ENCODE measurements at regions not wholly inside any gene's neighbourhood (a gene's known extent, or its start where the extent isn't known, plus 50 kb on each side); places are given as distances from the start of the nearest gene placed in this dataset.
"Not testable (repeated sequence)": the region's sequence is repeated elsewhere in the genome, so short reads cannot be mapped to it uniquely, and the experiment has no call there.

GRCh38 chr12:84502907-84503787 is 409.5 kb downstream of the SLC6A15 start:
- DNase-seq (ENCODE audit: low spot score) = peak; percentile 37

- DNase-seq (ENCODE audit: low spot score) = no peak
These were observed 410.3 kb downstream of the SLC6A15 start for GRCh38 chr12:84502180-84502860.

GRCh38 chr12:84497819-84498218 is 414.8 kb downstream of the SLC6A15 start:
- DNase-seq (ENCODE audit: low spot score) = peak; percentile 16

- DNase-seq (ENCODE audit: low spot score) = no peak
These were observed 416.9 kb downstream of the SLC6A15 start for GRCh38 chr12:84495711-84496110.

- DNase-seq (ENCODE audit: low spot score) = peak; percentile 14
These were observed 420.2 kb downstream of the SLC6A15 start for GRCh38 chr12:84492351-84492883.

GRCh38 chr12:84484798-84485197 is 427.8 kb downstream of the SLC6A15 start:
- DNase-seq (ENCODE audit: low spot score) = no peak

GRCh38 chr12:84480803-84481202 is 431.8 kb downstream of the SLC6A15 start:
- no peak for DNase-seq (ENCODE audit: low spot score)

GRCh38 chr12:84470361-84470760 is 442.2 kb downstream of the SLC6A15 start:
- DNase-seq (ENCODE audit: low spot score) = no peak

- DNase-seq (ENCODE audit: low spot score) = no peak
These were observed 448.0 kb downstream of the SLC6A15 start for GRCh38 chr12:84464616-84465015.

- DNase-seq (ENCODE audit: low spot score) = no peak
These were observed 448.7 kb downstream of the SLC6A15 start for GRCh38 chr12:84463741-84464495.

GRCh38 chr12:84455598-84455997 is 457.0 kb downstream of the SLC6A15 start:
- peak; percentile 11 for DNase-seq (ENCODE audit: low spot score)

GRCh38 chr12:84446478-84446877 is 466.1 kb downstream of the SLC6A15 start:
- DNase-seq (ENCODE audit: low spot score) = not testable (repeated sequence)

GRCh38 chr12:84436134-84436533 is 476.5 kb downstream of the SLC6A15 start:
- DNase-seq (ENCODE audit: low spot score) = no peak

- DNase-seq (ENCODE audit: low spot score) = no peak
These were observed 476.9 kb downstream of the SLC6A15 start for GRCh38 chr12:84435682-84436081.

GRCh38 chr12:84422340-84422739 is 490.3 kb downstream of the SLC6A15 start:
- no peak for DNase-seq (ENCODE audit: low spot score)

- DNase-seq (ENCODE audit: low spot score) = no peak
These were observed 491.5 kb downstream of the SLC6A15 start for GRCh38 chr12:84421103-84421502.

- no peak for DNase-seq (ENCODE audit: low spot score)
These were observed 496.0 kb downstream of the SLC6A15 start for GRCh38 chr12:84416626-84417025.

GRCh38 chr12:84415946-84416345 is 496.7 kb downstream of the SLC6A15 start:
- DNase-seq (ENCODE audit: low spot score) = no peak

- DNase-seq (ENCODE audit: low spot score) = no peak
These were observed 498.9 kb downstream of the SLC6A15 start for GRCh38 chr12:84413656-84414055.

GRCh38 chr12:84412226-84412625 is 500.4 kb downstream of the SLC6A15 start:
- DNase-seq (ENCODE audit: low spot score) = no peak

- peak; percentile 95 for DNase-seq (ENCODE audit: low spot score)
These were observed 501.6 kb downstream of the SLC6A15 start for GRCh38 chr12:84411031-84411430.

GRCh38 chr12:84408936-84409335 is 503.7 kb downstream of the SLC6A15 start:
- DNase-seq (ENCODE audit: low spot score) = no peak
